SH-SY5Y (cell line): ENCODE measurements at regions not wholly inside any gene's neighbourhood (a gene's known extent, or its start where the extent isn't known, plus 50 kb on each side); places are given as distances from the start of the nearest gene placed in this dataset.

Experiments
- GATA2 ChIP-seq: IDR thresholded peaks from 2 replicates; pipeline ENCODE4 v1.6.1; 2011; ENCODE audit warnings: mild to moderate bottlenecking, low read depth, low read length
- GATA3 ChIP-seq: IDR thresholded peaks from 2 replicates; pipeline ENCODE4 v1.6.1; 2011; ENCODE audit warnings: low read depth, mild to moderate bottlenecking, low read length, moderate library complexity

DNA sequence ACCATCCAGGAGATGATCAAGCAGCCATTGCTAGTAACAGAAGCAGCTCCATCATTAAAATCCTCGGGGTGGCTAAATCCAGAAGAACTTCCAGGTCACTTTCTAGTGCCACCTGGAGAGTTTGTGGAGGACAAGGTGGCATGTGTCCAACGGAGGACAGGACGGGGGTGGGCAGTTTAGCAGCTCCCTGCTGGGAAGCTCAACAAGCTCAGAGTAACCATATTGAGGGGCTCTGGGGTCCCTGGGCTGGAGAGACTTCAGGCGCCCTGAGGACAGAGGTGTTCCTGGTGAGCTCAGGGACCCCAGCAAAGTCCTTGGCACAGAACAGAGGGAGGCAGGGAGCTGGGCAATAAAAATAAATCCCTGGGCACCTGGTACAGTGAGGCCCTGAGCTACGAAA, 140.0 kb upstream of the FHL2 start:
- no peak for TF ChIP-seq GATA2
- TF ChIP-seq GATA3: no peak
